Vagina (tissue), 2 donors: ENCODE measurements at regions not wholly inside any gene's neighbourhood (a gene's known extent, or its start where the extent isn't known, plus 50 kb on each side); places are given as distances from the start of the nearest gene placed in this dataset.

Experiments used
- DNase-seq, 2 donors: peaks; one replicate each; pipeline ENCODE4 v3.0.0-alpha.2; 2017; ENCODE audit errors: extremely low spot score in 2 of 2
- H3K27ac ChIP-seq: fragments of 200-600 bp; sonication (generic); one replicate; pipeline ENCODE4 v1.5.1; 2019
- H3K27me3 ChIP-seq: fragments of 200-600 bp; sonication (generic); one replicate; pipeline ENCODE4 v1.5.1; 2019
- H3K36me3 ChIP-seq, 2 donors: fragments of 200-600 bp; sonication (generic); one replicate each; pipeline ENCODE4 v1.5.1; 2017 to 2019
- H3K4me1 ChIP-seq: fragments of 200-600 bp; sonication (generic); one replicate; pipeline ENCODE4 v1.5.1; 2019
- H3K4me3 ChIP-seq, 2 donors: fragments of 200-600 bp; sonication (generic); 1 replicate in 1 of 2; 2 replicates in 1 of 2; pipeline ENCODE4 v1.5.1; 2016 to 2019
- H3K9me3 ChIP-seq: fragments of 200-600 bp; sonication (generic); one replicate; pipeline ENCODE4 v1.5.1; 2019
- POLR2A ChIP-seq, 2 donors: fragments of 450-650 bp; IDR thresholded peaks; one replicate each; pipeline ENCODE4 v1.6.1; 2017; ENCODE audit warnings: antibody characterized with exemption in 2 of 2, mild to moderate bottlenecking in 2 of 2, moderate library complexity in 2 of 2
- POLR2AphosphoS5 ChIP-seq, 2 donors: sonication (generic); formaldehyde crosslinking; IDR thresholded peaks; one replicate each; pipeline ENCODE4 v1.9.0; 2017; ENCODE audit warnings: antibody characterized with exemption in 2 of 2, mild to moderate bottlenecking in 2 of 2, low read depth in 1 of 2; ENCODE audit not compliant: insufficient read depth in 1 of 2
- intact Hi-C: fragments of 100-400 bp; cut with DNase I; formaldehyde crosslinking; loops from one replicate; pipeline ENCODE4 v1.15.1; 2023
- TF ChIP-seq, protein P1 (sequence below), 3 experiments: fragments of 450-650 bp in 2 of 3; fragments of 200-600 bp in 1 of 3; sonication (generic) in 1 of 3; IDR thresholded peaks; one replicate each; pipeline ENCODE4 v1.5.1; 2017 to 2019; ENCODE audit warnings: antibody characterized with exemption in 3 of 3, mild to moderate bottlenecking in 2 of 3, moderate library complexity in 2 of 3

DNA sequence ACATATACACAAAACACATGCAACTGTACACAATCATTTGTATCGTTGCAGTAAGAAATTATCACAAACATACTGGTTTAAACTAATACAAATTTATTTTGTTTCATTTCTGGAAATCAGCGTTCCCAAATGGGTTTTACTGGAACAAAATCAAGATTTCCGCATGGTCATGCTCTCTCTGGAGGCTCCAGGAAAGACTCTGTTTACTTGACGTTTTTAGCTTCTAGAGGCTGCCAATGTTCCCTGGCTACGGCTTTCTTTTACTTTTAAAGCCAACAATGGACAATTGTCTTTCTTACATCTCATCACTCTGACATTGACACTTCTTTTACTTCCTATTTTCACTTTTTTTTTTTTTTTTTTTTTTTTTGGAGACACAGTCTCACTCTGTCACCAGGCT lies 793.1 kb downstream of the CDH9 start:
- Histone ChIP-seq H3K27me3 (no peaks in the 10 kb centered on the region), H3K27ac (no peak overlapping the region)

DNA sequence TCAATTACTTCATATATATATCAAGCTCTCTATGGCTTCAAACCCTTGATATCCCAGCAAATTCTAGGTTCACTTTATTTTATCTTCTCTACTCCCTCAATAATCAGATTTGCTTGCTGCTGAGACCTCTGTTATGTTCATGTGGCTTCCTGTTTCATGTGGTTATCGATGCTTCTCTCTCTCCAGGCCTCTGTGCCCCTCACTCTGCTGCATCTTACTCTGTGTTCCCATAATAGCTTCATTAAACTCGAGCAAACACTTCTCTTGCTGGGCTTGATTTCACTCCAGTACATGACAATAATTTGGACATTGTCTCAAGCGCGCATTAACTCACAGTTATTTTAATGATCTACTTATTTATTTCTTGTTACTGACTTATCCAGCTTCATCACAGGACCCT lies 798.8 kb downstream of the CDH9 start:
- Histone ChIP-seq H3K9me3 (no peaks in the 10 kb centered on the region), H3K4me3 (no peak overlapping the region), H3K27ac (no peak overlapping the region), H3K27me3 (no peaks in the 10 kb centered on the region), H3K4me1 (no peaks in the 10 kb centered on the region), H3K36me3 (no peaks in the 10 kb centered on the region)
- DNase-seq: no peak
- intact Hi-C loops: no loop called here
- TF ChIP-seq POLR2AphosphoS5 (IDR thresholded peaks at IDR 0.05; ENCODE audit: insufficient read depth in 1 of 2, low read depth in 1 of 2) (no peak), POLR2A (IDR thresholded peaks at IDR 0.05) (no peak)
- TF ChIP-seq, protein P1, sequence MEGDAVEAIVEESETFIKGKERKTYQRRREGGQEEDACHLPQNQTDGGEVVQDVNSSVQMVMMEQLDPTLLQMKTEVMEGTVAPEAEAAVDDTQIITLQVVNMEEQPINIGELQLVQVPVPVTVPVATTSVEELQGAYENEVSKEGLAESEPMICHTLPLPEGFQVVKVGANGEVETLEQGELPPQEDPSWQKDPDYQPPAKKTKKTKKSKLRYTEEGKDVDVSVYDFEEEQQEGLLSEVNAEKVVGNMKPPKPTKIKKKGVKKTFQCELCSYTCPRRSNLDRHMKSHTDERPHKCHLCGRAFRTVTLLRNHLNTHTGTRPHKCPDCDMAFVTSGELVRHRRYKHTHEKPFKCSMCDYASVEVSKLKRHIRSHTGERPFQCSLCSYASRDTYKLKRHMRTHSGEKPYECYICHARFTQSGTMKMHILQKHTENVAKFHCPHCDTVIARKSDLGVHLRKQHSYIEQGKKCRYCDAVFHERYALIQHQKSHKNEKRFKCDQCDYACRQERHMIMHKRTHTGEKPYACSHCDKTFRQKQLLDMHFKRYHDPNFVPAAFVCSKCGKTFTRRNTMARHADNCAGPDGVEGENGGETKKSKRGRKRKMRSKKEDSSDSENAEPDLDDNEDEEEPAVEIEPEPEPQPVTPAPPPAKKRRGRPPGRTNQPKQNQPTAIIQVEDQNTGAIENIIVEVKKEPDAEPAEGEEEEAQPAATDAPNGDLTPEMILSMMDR (IDR thresholded peaks at IDR 0.05): no peak

More for the DNA sequence above, 793.1 kb downstream of the CDH9 start:
- intact Hi-C loops: no loop called here
- Histone ChIP-seq H3K4me1 (no peaks in the 10 kb centered on the region), H3K36me3 (no peaks in the 10 kb centered on the region), H3K9me3 (no peaks in the 10 kb centered on the region), H3K4me3 (no peak overlapping the region)
- TF ChIP-seq POLR2AphosphoS5 (IDR thresholded peaks at IDR 0.05; ENCODE audit: insufficient read depth in 1 of 2, low read depth in 1 of 2) (peak in 1 of 2 donors; percentile 10), POLR2A (IDR thresholded peaks at IDR 0.05) (no peak)
- TF ChIP-seq, protein P1 (IDR thresholded peaks at IDR 0.05): no peak
- no peak for DNase-seq

DNA sequence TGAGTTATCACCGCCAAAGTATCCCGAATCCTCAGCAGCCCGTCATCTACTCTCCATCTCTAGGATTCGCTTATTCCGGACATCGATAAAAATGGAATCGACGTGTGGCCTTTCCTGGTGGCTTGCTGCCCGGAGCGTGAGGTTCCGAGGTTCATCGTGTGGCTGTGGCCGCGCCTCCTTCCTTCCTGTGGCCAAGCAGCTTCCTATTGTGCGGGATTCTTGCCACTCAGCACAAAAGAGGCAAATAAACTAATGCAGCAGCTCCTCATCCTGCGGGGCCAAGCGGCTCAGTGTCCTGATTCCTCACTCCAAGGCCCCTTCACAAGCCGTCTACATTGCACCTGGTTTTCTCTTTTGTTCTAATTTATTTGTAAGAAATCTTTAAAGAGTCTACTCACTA lies 800.9 kb downstream of the CDH9 start:
- TF ChIP-seq, protein P1 (IDR thresholded peaks at IDR 0.05): no peak
- no peak for TF ChIP-seq POLR2AphosphoS5 (IDR thresholded peaks at IDR 0.05; ENCODE audit: insufficient read depth in 1 of 2, low read depth in 1 of 2)
- H3K27me3 ChIP-seq: no peaks in the 10 kb centered on the region
- H3K4me3 ChIP-seq: no peak overlapping the region
- H3K27ac ChIP-seq: no peak overlapping the region
- DNase-seq: no peak
- no peaks in the 10 kb centered on the region for H3K36me3 ChIP-seq
- intact Hi-C loops: no loop called here
- no peaks in the 10 kb centered on the region for H3K9me3 ChIP-seq
- H3K4me1 ChIP-seq: no peaks in the 10 kb centered on the region

DNA sequence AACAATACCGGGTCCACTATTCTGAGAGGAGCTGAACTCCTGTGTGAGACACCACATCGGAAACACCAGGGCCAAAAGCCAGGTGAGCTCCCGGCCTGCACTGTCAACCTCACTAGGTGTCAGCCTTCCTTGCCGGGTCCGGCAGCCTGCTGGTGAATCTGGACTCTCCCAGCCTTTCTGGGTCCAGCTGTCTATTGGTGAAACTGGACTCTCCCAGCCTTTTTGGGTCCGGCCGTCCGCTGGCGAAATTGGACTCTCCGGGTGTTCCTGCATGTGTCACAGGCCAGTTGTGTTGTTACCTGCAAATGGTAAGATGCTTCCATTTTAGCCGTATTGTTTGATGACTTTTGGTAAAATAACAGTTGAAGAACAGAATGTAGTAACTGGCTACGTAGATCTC lies 801.5 kb downstream of the CDH9 start:
- H3K4me1 ChIP-seq: no peaks in the 10 kb centered on the region
- intact Hi-C loops: no loop called here
- H3K36me3 ChIP-seq: no peaks in the 10 kb centered on the region
- H3K27ac ChIP-seq: no peak overlapping the region
- no peak overlapping the region for H3K4me3 ChIP-seq
- no peak for DNase-seq
- TF ChIP-seq, protein P1 (IDR thresholded peaks at IDR 0.05): no peak
- TF ChIP-seq POLR2AphosphoS5 (IDR thresholded peaks at IDR 0.05; ENCODE audit: insufficient read depth in 1 of 2, low read depth in 1 of 2): no peak
- no peak for TF ChIP-seq POLR2A (IDR thresholded peaks at IDR 0.05)
- H3K9me3 ChIP-seq: no peaks in the 10 kb centered on the region
- no peaks in the 10 kb centered on the region for H3K27me3 ChIP-seq

DNA sequence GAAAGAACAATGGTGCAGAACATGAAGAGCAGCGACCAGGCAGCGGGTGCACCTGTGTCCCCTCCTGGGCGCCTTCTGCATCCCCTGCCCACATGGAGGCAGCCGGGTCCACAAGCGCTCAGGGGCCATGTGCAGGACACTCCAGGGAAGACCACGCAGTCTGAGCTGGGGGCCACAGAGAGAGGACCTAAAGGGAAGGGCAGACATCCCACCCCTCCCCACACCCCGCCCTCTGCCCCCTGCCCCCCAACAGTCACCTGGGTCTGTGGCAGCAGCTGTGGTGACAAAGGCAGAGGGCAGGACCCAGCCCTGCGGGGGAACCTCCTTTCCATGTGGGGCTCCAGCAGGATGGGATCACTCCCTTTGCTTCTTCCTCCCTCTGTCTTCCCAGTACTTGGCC lies 805.7 kb downstream of the CDH9 start:
- TF ChIP-seq, protein P1 (IDR thresholded peaks at IDR 0.05): no peak
- TF ChIP-seq POLR2AphosphoS5 (IDR thresholded peaks at IDR 0.05; ENCODE audit: insufficient read depth in 1 of 2, low read depth in 1 of 2) (no peak), POLR2A (IDR thresholded peaks at IDR 0.05) (no peak)
- no peak overlapping the region for H3K27ac ChIP-seq
- no peaks in the 10 kb centered on the region for H3K36me3 ChIP-seq
- H3K4me3 ChIP-seq: no peak overlapping the region
- no peaks in the 10 kb centered on the region for H3K4me1 ChIP-seq
- H3K27me3 ChIP-seq: no peaks in the 10 kb centered on the region
- intact Hi-C loops: no loop called here
- no peak for DNase-seq
- no peaks in the 10 kb centered on the region for H3K9me3 ChIP-seq
